K562 (cell line): ENCODE measurements at regions not wholly inside any gene's neighbourhood (a gene's known extent, or its start where the extent isn't known, plus 50 kb on each side); places are given as distances from the start of the nearest gene placed in this dataset.

ENCODE experiments used
- ATAC-seq: fragments of 200-7000 bp; cut with Tn5 transposase; 3 replicates; pipeline ENCODE4 v1.9.1; 2020; ENCODE audit warnings: moderate library complexity
- BruUV-seq: library from RNA; stranded (reverse); fragments of 400-500 nt; replicated peaks from 2 replicates; lab custom pipeline; 2021; lab: Mats Ljungman, UMichigan
- CTCF ChIA-PET: fragments of 300-600 bp; formaldehyde crosslinking; extraction: SDS; loops from one replicate; lab custom pipeline; 2021; ENCODE audit warnings: low intra/inter-chr PET ratio; lab: Yijun Ruan, JAX
- POLR2A ChIA-PET: fragments of 300-600, 350-650 bp; sonication (Branson Sonifier 250); formaldehyde crosslinking; extraction: SDS; loops from one replicate; lab custom pipeline; 2021; ENCODE audit warnings: antibody characterized with exemption, inconsistent platforms; lab: Yijun Ruan, JAX
- DNase-seq, 4 experiments: peaks; one replicate each; pipeline versions ENCODE4 v3.0.0 to v3.0.0-alpha.2; 2011 to 2018; ENCODE audit warnings: low spot score in 3 of 4, mixed read lengths in 3 of 4; ENCODE audit errors: extremely low read depth in 1 of 4
- FAIRE-seq: peaks from 2 replicates; lab custom pipeline; 2011; peaks lifted over from hg19 to GRCh38; lab: Jason Lieb, UNC
- H2AFZ ChIP-seq: 2 replicates; pipeline ENCODE4 v1.6.0; 2011; ENCODE audit warnings: low read depth, low read length, control low read depth, inconsistent platforms
- H3K27ac ChIP-seq: fragments of 200-600 bp; 3 replicates; pipeline ENCODE4 v1.8.0; 2011; ENCODE audit warnings: low read depth, mild to moderate bottlenecking, control low read depth, inconsistent platforms, low read length, moderate library complexity, mixed read lengths; ENCODE audit errors: extremely low read depth
- H3K27me3 ChIP-seq, 2 experiments: fragments of 300-600 bp in 1 of 2; 2 replicates in 1 of 2; 3 replicates in 1 of 2; pipeline versions ENCODE4 v1.6.0 to v1.8.0; 2011; ENCODE audit warnings: inconsistent platforms in 2 of 2, low read length in 2 of 2, mild to moderate bottlenecking in 1 of 2, mixed read lengths in 1 of 2, moderate library complexity in 1 of 2; ENCODE audit not compliant: control insufficient read depth in 2 of 2, insufficient read depth in 2 of 2
- H3K36me3 ChIP-seq: fragments of 300-600 bp; 3 replicates; pipeline ENCODE4 v1.8.0; 2011; ENCODE audit warnings: mild to moderate bottlenecking, low read length, inconsistent platforms; ENCODE audit not compliant: control insufficient read depth, insufficient read depth
- H3K4me1 ChIP-seq, 2 experiments: fragments of 200-600 bp in 1 of 2; replicated peaks in 1 of 2; 2 replicates in 1 of 2; 3 replicates in 1 of 2; pipeline versions ENCODE4 v1.5.1 to v1.8.0; 2011; ENCODE audit warnings: inconsistent platforms in 2 of 2, low read length in 2 of 2, mild to moderate bottlenecking in 1 of 2, mixed read lengths in 1 of 2, moderate library complexity in 1 of 2; ENCODE audit not compliant: control insufficient read depth in 2 of 2, insufficient read depth in 2 of 2
- H3K4me2 ChIP-seq: 2 replicates; pipeline ENCODE4 v1.6.1; 2011; ENCODE audit warnings: low read length, control low read depth, inconsistent platforms, mixed read lengths; ENCODE audit not compliant: insufficient read depth
- H3K4me3 ChIP-seq: fragments of 200-600 bp; sonication (generic), shearing (Covaris generic); 2 replicates; pipeline ENCODE4 v1.5.1; 2016; ENCODE audit warnings: control low read depth, inconsistent platforms
- H3K79me2 ChIP-seq: fragments of 200-600 bp; 3 replicates; pipeline ENCODE4 v1.8.0; 2011; ENCODE audit warnings: low read length, inconsistent platforms; ENCODE audit not compliant: control insufficient read depth, insufficient read depth
- H3K9ac ChIP-seq, 2 experiments: 2 replicates each; pipeline versions ENCODE4 v1.6.0 to v1.6.1; 2011; ENCODE audit warnings: low read depth in 2 of 2, low read length in 2 of 2, control low read depth in 1 of 2, inconsistent platforms in 1 of 2, mild to moderate bottlenecking in 1 of 2, mixed read lengths in 1 of 2; ENCODE audit not compliant: insufficient read depth in 1 of 2
- H3K9me1 ChIP-seq: one replicate; pipeline ENCODE4 v1.6.0; 2011; ENCODE audit warnings: inconsistent platforms, mild to moderate bottlenecking, low read length, moderate library complexity; ENCODE audit not compliant: control insufficient read depth, insufficient read depth
- H3K9me3 ChIP-seq: replicated peaks from 2 replicates; pipeline ENCODE4 v1.5.1; 2011; ENCODE audit warnings: low read depth, low read length, inconsistent platforms; ENCODE audit not compliant: control insufficient read depth, insufficient read depth
- H4K20me1 ChIP-seq: replicated peaks from 2 replicates; pipeline ENCODE4 v1.6.1; 2011; ENCODE audit warnings: low read length, inconsistent platforms, mixed read lengths; ENCODE audit not compliant: control insufficient read depth, insufficient read depth
- ATF6 ChIP-seq: sonication (generic); formaldehyde crosslinking; IDR thresholded peaks from 2 replicates; pipeline ENCODE4 v1.4.0; 2020; ENCODE audit warnings: mild to moderate bottlenecking, missing genetic modification reagents
- BRCA1 ChIP-seq, 2 experiments: fragments of 450-650 bp in 1 of 2; sonication (generic) in 1 of 2; formaldehyde crosslinking in 1 of 2; IDR thresholded peaks; 2 replicates each; pipeline versions ENCODE4 v1.5.0 to v1.6.1; 2017 to 2020; ENCODE audit warnings: mild to moderate bottlenecking in 1 of 2, missing genetic modification reagents in 1 of 2
- C11orf30 ChIP-seq: fragments of 450-650 bp; IDR thresholded peaks from 2 replicates; pipeline ENCODE4 v1.6.1; 2016; ENCODE audit warnings: low read depth, mild to moderate bottlenecking
- ELK3 ChIP-seq: fragments of 450-650 bp; formaldehyde crosslinking; IDR thresholded peaks from 2 replicates; pipeline ENCODE4 v1.4.0; 2020; ENCODE audit warnings: mild to moderate bottlenecking
- ESRRA ChIP-seq: fragments of 450-650 bp; IDR thresholded peaks from 2 replicates; pipeline ENCODE4 v1.6.1; 2014; ENCODE audit warnings: low read depth, mild to moderate bottlenecking, moderate library complexity, borderline replicate concordance
- HOXB6 ChIP-seq: fragments of 250-450 bp; sonication (Bioruptor Pico); IDR thresholded peaks from 2 replicates; pipeline ENCODE4 v1.5.1; 2022; ENCODE audit warnings: mild to moderate bottlenecking, borderline replicate concordance
- JUNB ChIP-seq: fragments of 450-650 bp; formaldehyde crosslinking; conservative IDR thresholded peaks from 2 replicates; pipeline ENCODE4 v1.4.0; 2020; ENCODE audit warnings: mild to moderate bottlenecking
- KLF16 ChIP-seq: IDR thresholded peaks from 2 replicates; pipeline ENCODE4 v1.6.1; 2016; ENCODE audit warnings: antibody characterized with exemption
- MAFF ChIP-seq: IDR thresholded peaks from 2 replicates; pipeline ENCODE4 v1.6.1; 2012; ENCODE audit warnings: low read length, improper control_type of control experiment
- MAFG ChIP-seq: fragments of 450-650 bp; conservative IDR thresholded peaks from 2 replicates; pipeline ENCODE4 v1.6.1; 2016; ENCODE audit warnings: missing genetic modification characterization, missing compliant biosample characterization
- MAFK ChIP-seq: IDR thresholded peaks from 2 replicates; pipeline ENCODE4 v1.6.1; 2011; ENCODE audit warnings: low read length, improper control_type of control experiment
- SMAD3 ChIP-seq: fragments of 450-650 bp; formaldehyde crosslinking; conservative IDR thresholded peaks from 2 replicates; pipeline ENCODE4 v1.4.0; 2020; ENCODE audit warnings: mild to moderate bottlenecking
- TAF15 ChIP-seq: fragments of 200-400 bp; formaldehyde crosslinking; IDR thresholded peaks from 2 replicates; pipeline ENCODE4 v1.6.1; 2017; ENCODE audit warnings: mild to moderate bottlenecking, low read depth, low read length, moderate library complexity
- ZBTB17 ChIP-seq: fragments of 450-650 bp; formaldehyde crosslinking; IDR thresholded peaks from 2 replicates; pipeline ENCODE4 v1.4.0; 2020; ENCODE audit warnings: mild to moderate bottlenecking
- ZNF253 ChIP-seq: fragments of 250-450 bp; sonication (Bioruptor Pico); conservative IDR thresholded peaks from 2 replicates; pipeline ENCODE4 v1.6.1; 2021; ENCODE audit warnings: mild to moderate bottlenecking
- ZNF3 ChIP-seq: fragments of 250-450 bp; sonication (Bioruptor Pico); IDR thresholded peaks from 2 replicates; pipeline ENCODE4 v1.5.0; 2021; ENCODE audit warnings: mild to moderate bottlenecking, moderate library complexity
- ZNF316 ChIP-seq: fragments of 450-650 bp; IDR thresholded peaks from 2 replicates; pipeline ENCODE4 v1.6.1; 2016
- WGBS: fragments of 100-300 bp; shearing (Covaris generic); methylation state at CpG from one replicate; pipeline ENCODE4 v1.1.6; 2016; ENCODE audit warnings: low coverage, mixed read lengths; ENCODE audit not compliant: insufficient coverage; ENCODE audit errors: missing lambda C conversion rate; 5-methylcytosine and 5-hydroxymethylcytosine counted together
- in situ Hi-C: fragments of 300-500 bp; cut with MboI; formaldehyde crosslinking; loops from 4 replicates; pipeline ENCODE4 v1.15.0; 2018; ENCODE audit warnings: inconsistent platforms, mixed read lengths
- intact Hi-C: fragments of 100-400 bp; cut with micrococcal nuclease; formaldehyde crosslinking; loops from 2 replicates; pipeline ENCODE4 v1.14.2; 2022

DNA sequence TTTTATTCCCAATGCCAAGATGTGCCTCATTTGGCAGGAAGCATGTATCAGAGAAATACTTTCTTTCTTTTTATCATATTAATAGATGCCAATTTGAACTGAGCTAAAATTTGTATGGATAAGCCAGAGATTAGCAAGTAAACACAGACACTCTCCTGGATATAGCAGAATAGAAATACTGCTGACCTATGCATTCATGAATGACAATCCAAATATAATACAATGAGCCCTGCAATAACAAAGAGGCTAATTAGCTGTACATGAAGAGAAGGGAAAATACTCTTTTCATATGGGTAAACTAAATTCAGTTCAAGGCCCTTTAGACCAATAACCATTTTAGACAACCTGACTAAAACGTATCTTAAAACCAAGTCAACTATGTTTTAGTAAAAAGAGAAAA lies 388.1 kb upstream of the NR5A2 start:
- ChIA-PET POLR2A (no interaction called here), CTCF (no interaction called here)
- H3K27ac ChIP-seq = no peak overlapping the region
- H3K9me1 ChIP-seq = no peaks in the 10 kb centered on the region
- no peak overlapping the region for H2AFZ ChIP-seq
- H3K27me3 ChIP-seq = no peaks in the 10 kb centered on the region
- DNase-seq = no peak
- no peak overlapping the region for H3K9ac ChIP-seq
- no peaks in the 10 kb centered on the region for H3K4me1 ChIP-seq
- no peaks in the 10 kb centered on the region for H4K20me1 ChIP-seq
- no peaks in the 10 kb centered on the region for H3K36me3 ChIP-seq
- peak; percentile 17; the same call in 1 of the 2 replicates for TF ChIP-seq C11orf30
- no peak for TF ChIP-seq KLF16
- TF ChIP-seq ESRRA = no peak
- peak; percentile 66; the same call in 1 of the 2 replicates for TF ChIP-seq MAFF
- peak; percentile 71 for TF ChIP-seq MAFK
- TF ChIP-seq MAFG (tag) = peak; percentile 27; the same call in 1 of the 2 replicates
- peak; percentile 60; the same call in 1 of the 2 replicates for TF ChIP-seq ZNF316
- TF ChIP-seq JUNB (CRISPR knock-in tag) = no peak
- TF ChIP-seq, all 486 proteins: peak for 5
- Histone ChIP-seq H3K79me2 (no peaks in the 10 kb centered on the region), H3K4me2 (no peak overlapping the region), H3K4me3 (no peak overlapping the region), H3K9me3 (no peaks in the 10 kb centered on the region)
- intact Hi-C loops = no loop called here
- 0% methylated on average over 1 of the region's 1 CpG for WGBS
- FAIRE-seq (no peak), ATAC-seq (no peak)
- BruUV-seq = no TSS peak
- in situ Hi-C loops = no loop called here

DNA sequence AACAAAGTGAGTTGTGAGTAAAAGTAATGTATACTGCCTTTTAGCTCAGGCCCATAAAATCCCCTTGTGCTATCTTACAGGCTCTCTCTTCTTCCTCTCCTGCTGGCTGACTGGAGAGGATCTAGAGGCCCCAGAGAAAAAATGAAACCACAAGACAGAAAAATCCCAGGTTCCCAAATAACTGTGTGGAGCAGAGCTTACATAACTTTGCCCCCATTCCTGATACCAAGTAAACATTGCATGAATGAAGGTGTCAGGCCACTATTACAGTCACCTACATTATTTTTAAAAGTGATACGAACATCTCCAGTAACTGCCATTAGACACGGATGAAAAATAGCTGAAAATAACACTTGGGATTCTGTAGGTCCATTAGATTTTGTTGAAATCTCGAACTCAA lies 386.0 kb upstream of the NR5A2 start:
- intact Hi-C loops = no loop called here
- no peaks in the 10 kb centered on the region for H3K9me1 ChIP-seq
- CTCF ChIA-PET = no interaction called here
- H3K36me3 ChIP-seq = no peaks in the 10 kb centered on the region
- no peak overlapping the region for H2AFZ ChIP-seq
- DNase-seq (no peak), FAIRE-seq (no peak), ATAC-seq (no peak)
- WGBS = 3% methylated on average over 3 of the region's 3 CpGs
- no peaks in the 10 kb centered on the region for H3K9me3 ChIP-seq
- no peak overlapping the region for H3K4me3 ChIP-seq
- BruUV-seq = no TSS peak
- POLR2A ChIA-PET = no interaction called here
- in situ Hi-C loops = no loop called here
- H3K27ac ChIP-seq = no peak overlapping the region
- H4K20me1 ChIP-seq = no peaks in the 10 kb centered on the region
- no peaks in the 10 kb centered on the region for H3K4me1 ChIP-seq
- H3K79me2 ChIP-seq = no peaks in the 10 kb centered on the region
- H3K4me2 ChIP-seq = no peak overlapping the region
- no peak overlapping the region for H3K9ac ChIP-seq
- H3K27me3 ChIP-seq = no peaks in the 10 kb centered on the region
- TF ChIP-seq ZNF3 (CRISPR knock-in tag) (no peak), HOXB6 (no peak), ZBTB17 (CRISPR knock-in tag) (no peak), TAF15 (no peak), SMAD3 (CRISPR knock-in tag) (no peak), ZNF253 (no peak), ATF6 (CRISPR knock-in tag) (no peak), BRCA1 (IDR thresholded peaks at IDR 0.05) (no peak), BRCA1 (CRISPR knock-in tag; IDR thresholded peaks at IDR 0.05) (no peak), ELK3 (CRISPR knock-in tag) (no peak)
